MM.1S (cell line): ENCODE measurements at regions not wholly inside any gene's neighbourhood (a gene's known extent, or its start where the extent isn't known, plus 50 kb on each side); places are given as distances from the start of the nearest gene placed in this dataset.

Source experiments
- CTCF ChIP-seq: fragments of 300-600 bp; sonication (generic); IDR thresholded peaks from 2 replicates; pipeline ENCODE4 v1.5.1; 2016; ENCODE audit warnings: antibody characterized with exemption, low read length, mixed read lengths
- EZH2 ChIP-seq: fragments of 300-600 bp; sonication (generic); optimal IDR thresholded peaks from 2 replicates; pipeline ENCODE3; 2017; ENCODE audit warnings: low read depth, mild to moderate bottlenecking, antibody characterized with exemption, low read length, mixed read lengths

DNA sequence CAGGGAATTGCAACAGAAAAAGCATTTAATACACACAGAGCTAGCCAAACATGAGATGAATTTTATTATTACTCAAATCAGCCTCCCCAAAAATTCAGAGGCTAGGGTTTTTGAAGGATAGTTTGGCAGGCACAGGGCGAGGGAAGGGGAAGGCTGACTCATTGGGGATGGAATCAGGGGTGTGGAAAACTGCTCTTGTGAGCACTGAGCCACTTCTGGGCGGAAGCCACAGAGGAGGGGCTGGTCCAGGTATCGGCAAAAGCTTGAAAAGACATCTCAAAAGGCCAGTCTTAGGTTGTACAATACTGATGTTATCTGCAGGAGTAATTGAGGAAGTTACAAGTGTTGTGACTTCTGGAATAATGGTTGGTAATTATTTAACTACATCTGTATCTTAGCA lies 109.4 kb downstream of the TLR5 start:
- TF ChIP-seq CTCF (no peak), EZH2 (no peak)
